HG02981 (cell line): ENCODE measurements at regions not wholly inside any gene's neighbourhood (a gene's known extent, or its start where the extent isn't known, plus 50 kb on each side); places are given as distances from the start of the nearest gene placed in this dataset.

ENCODE experiments used
- ATAC-seq: cut with Tn5 transposase; IDR thresholded peaks from one replicate; pipeline ENCODE4 v1.9.1; 2021; ENCODE audit warnings: mild to moderate bottlenecking, moderate library complexity; ENCODE audit not compliant: unreplicated experiment

DNA sequence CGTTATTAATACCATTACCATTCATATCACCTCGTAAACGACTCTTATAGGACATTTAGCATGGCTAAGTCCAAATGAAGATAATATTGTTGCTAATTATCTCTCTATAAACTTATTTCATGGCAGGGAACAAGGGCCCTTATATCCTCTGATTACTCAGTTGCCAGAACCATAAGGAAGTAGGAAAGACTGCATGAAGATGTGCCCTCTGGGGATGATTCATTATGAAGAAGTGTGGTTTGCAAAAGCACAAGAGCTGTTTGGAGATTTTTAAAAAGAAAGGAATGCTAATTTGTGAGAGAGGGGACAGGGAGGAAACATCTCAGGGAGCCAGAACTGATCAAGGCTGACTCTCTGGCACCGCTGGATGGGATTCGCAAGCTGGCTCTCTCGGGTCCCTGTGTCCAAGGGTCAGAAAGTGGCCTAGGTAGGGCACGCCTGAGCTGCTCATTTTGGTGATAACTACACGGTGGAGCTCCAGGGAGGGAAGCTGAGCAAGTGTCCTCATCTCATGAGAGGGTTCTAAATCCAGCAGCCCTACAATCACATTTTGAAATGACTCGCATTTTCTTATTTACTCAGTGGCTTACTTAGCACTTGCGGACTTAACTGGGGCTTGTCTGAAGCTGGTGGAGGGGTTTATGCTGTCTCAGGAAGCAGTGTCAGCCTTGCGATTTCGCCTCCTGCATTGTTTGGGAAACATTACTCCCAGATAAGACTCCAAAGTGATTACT is 136.8 kb downstream of the C5orf15 start:
- ATAC-seq, result no peak

DNA sequence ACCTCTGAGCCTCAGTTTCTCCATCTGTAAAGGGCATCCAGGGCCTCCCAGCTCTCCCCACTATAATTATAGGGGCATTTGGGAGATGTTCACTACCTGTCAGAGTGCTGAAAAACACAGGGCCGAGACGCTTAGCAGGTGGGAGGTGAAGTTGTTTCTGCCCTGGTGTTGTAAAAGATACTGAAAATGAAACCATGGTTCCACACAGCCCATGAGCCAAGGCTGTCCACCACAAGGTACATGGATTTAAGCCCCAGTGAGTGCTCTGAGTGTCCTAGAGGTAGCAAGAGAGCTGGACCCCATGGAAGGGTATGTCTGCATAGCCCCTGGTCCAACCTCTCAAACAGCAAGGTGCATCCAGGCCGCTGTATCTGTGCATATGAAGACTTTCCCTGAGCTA is 137.5 kb downstream of the C5orf15 start:
- peak; percentile 43 for ATAC-seq

DNA sequence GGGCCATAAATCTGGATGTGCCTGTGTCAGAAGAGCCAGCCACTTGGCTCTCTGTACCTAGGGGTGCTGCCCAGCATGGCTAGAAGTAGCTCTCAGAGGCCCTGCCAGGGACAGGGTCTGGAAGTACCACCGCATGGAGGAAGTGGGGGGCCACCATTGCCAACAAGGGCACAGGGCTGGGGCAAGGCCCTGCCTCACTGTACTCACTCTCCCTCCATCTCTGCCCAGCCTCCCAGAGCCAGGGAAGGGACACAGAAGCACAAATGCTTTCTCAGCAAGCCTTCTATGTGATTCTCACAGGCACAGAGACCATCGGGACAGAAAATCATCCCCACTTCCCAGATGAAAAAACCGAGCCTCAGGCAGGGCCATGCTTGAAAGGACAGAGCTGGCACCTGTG is 138.1 kb downstream of the C5orf15 start:
- no peak for ATAC-seq

DNA sequence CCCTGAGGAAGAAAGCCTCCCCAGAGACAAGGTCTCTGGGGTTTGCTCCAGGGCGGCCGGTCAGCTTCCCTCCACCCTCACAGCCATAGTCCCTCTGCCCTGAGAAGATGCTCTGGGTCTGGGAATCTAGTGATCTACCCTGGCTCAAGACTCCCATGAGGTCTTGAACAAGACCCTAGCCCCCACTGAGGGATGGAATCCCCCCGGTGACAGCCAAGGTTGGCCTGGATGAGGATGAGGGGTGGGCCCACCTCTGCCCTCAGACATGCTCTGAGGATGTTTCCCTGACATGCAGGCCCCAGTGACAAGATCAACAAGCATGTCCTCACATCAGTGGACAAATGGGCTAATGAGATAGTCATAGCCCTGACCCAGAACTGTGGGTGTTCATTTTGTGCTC is 138.6 kb downstream of the C5orf15 start:
- no peak for ATAC-seq

DNA sequence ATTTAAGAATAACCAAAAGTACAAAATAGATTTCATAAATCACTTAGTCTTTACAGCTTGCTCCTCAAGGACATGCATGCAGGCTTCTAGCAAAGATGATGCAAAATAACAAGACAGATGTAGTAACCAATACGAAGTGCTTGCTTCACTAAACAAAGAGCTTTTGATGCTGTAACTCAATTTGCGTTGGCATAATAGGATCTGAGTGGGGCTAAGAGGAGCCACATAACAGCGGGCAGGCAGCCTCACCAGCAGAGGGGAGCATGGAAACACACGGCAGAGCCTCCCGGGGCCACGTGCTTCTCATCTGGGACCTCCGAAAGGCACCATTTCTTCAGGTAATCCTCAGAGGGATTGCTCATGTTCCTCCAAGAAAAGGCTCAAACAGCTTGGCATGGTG is 139.7 kb downstream of the C5orf15 start:
- ATAC-seq, result no peak

DNA sequence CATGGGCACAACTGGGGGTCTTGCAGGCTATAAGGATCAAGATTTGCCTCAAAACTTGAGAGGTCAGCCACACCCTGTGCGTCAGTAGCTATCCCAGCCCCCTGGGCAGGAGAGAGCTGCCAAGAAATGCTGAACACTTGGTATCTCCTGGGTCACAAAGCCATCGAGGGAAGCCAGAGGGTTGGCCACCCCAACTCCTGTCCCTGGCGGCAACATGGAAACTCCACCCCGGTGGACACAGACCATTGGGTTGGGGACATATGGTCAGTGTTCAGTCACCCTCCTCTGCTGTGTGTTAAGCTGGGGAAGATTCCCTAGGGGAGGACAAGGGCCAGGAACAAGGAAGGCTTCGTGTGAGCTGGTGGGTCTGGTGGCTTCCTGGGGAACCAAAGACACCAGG is 140.6 kb downstream of the C5orf15 start:
- ATAC-seq, result no peak

DNA sequence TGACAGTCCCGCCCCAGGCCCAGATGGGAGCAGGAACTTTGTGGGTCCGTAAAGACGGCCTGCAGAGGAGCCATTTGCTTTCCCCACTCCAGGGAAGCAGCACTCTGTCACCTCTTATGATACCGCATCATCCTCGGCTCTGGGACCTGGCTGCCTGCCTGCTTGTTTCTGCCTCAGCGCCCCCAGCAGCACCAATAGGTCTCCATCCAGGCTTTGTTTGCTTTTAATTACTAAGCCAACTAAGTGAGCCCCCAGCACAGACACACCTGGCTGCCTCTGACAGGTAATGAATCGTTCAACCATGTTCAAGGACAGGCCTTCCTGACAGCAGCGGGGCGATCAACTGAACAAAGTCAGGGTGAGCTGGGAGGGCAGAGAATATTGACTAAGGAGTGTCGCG is 141.4 kb downstream of the C5orf15 start:
- no peak for ATAC-seq

DNA sequence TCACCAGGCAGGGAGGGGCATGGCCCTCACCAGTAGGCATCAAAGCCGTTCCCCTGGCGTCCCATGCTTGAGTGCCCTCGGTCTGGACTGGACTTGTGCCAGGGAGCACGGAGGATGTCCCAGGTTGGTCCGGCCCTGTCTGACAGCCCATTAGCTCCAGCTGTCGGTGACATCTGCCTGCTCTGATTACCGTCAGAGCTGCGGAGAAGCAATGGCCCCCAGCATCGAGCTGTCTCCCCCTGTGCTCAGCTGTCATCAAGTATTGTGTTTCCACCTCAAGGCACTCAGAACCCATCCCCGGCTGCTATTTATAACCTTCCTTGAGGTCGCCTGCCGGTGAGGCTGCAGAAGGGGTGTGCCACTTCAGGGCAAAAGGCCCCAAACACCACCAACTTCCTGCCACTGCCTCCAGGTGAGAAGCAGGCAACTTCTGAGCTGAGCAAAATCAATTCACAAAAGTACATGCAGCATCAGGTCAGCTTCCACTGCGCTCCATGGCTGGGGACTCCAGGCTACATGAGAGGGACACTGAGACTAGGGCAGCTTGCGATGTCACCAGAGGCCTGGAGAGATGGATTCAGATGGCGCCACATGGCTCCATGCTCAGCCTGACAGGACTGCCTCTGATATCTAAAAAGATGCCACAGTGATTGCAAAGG is 142.7 kb downstream of the C5orf15 start:
- peak; percentile 28 for ATAC-seq

DNA sequence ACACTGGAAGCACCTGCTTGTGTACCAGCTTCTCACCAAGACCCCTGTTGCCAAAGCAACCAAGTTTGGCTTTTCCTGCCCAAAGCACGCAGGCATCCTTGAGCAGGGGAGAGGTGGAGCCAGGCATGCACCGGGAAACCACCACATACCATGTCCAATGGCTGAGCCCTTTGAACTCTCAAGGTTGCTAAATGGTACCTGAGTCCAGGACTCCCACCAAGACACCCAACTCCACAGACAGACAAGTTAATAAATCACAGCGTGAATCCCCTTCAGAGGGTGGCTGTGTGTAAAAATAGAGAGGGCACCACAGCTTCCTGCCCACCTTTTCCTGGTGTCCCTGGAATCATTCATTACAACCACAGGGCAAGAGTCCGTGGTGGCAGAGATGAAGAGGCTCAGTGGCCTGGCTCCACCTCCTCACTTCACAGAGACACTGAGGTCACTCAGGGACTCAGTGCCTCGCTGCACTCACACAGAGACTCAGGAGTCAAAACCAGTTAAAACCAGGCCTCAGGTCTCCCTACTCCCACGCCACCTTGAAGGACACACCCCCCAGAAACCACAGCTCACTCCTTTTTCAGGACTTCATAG is 143.7 kb downstream of the C5orf15 start:
- peak; percentile 61 for ATAC-seq

DNA sequence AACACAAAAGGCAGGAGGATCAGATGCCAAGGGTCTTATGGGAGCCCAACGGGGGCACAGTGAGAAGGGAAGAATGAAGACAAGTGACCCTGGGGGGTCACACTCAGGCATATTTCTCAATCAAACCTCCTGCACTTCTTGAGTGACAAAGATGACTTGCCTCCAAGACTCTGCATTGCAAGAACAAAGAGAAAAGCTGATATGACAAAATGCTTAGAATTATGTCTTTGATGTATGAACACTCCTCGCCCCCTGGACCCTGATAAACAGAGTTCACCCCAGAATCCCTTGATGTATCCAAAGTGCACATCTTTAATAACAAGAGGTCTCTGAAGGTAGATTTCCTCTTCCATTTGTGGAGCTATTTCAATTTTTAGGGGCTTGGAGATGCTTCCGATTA is 146.5 kb downstream of the C5orf15 start:
- ATAC-seq, result no peak

DNA sequence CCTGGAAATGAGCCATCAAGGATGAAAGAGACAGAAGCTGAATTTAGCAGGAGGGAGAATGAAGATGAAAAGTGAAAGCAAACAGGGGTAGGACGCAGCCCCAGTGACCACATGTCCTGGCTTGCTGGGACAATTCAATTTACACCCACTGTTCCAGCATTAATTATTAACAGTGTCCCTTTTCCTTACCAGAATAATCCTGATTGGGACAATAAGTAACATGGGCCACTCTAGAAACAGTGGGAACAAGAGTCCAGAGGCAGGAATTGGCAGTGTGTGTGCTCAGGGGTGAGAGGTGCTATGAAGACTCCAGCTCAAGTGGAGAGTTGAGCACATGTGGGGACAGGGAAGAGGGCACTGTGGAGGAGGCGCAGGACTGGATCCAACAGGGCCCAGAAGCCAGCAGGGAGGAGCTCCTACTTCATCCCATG is 147.1 kb downstream of the C5orf15 start:
- no peak for ATAC-seq

DNA sequence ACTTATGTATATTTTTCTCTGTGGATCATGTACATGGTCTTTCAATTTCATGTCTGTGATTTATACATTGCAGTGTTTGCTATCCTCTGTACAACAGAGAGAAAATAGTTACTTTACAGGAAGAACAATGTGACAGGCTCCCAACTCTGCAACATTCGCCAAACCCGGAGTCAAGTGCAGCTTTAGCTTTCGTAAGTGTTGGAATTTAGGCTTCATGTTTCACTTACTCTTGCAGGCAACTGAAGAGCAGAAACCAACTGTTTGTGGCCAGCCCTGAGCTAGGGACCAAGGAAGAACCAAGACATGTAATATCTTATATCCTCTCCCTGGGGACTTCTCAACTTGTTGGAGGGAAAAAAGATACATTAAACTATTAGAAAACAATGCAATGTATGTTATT is 147.9 kb downstream of the C5orf15 start:
- ATAC-seq, result no peak

DNA sequence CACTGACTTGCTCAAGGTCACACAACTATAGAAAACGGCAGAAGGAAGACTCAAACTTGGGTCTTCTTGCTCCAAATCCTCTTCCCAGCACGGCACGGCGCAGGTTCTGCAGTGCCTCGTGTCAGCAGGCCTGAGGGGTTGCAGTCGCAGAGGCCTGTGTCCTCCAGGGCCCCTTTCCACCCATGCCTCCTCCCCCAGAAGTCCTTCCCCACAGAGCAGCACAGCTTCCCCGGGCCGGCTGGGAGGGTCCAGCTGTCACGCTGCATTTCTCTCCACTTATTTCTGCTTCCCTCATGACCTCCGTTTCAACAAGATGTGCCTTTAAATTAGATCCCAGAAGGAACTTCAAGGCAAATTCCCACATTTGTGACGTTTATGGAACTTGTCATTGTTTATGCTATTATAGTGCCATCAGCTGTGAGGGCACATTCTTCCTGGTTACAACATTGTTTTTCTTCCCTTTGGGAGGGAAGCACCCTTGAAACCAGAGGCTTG is 148.4 kb downstream of the C5orf15 start:
- ATAC-seq, result no peak

DNA sequence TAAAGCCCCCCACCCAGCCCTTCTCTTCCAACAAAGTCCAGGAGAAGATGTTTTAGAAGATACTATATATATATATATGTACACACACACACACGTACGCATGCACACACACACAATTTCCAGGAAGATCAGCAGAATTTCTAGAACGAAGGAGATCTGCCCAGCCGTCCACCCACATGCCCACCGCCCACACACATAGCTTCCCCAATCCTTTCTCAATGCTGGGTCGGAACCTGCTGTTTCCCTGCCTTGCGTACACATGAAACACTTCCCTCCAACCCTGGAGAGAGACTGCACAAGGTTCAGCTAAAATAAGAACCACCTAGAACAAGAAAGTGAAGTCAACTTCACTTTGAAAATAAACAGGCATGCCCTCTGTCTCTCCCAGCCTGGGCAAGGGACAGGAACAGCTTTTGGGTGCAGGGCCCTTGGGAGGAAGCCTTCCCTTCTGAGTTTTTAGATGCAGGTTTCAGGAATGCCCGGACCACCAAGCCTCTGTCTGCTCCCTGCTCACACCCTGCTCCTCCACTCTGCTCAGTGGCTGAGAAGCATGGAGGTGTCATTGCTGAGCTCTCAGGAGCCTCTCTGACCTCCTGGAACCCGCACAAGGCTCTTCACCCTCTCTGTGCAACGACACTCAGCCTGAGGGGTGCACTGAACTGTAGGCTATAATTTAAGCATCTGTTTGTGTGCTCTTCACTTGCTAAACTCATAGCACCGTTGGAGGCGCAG is 149.4 kb downstream of the C5orf15 start:
- ATAC-seq, result no peak

DNA sequence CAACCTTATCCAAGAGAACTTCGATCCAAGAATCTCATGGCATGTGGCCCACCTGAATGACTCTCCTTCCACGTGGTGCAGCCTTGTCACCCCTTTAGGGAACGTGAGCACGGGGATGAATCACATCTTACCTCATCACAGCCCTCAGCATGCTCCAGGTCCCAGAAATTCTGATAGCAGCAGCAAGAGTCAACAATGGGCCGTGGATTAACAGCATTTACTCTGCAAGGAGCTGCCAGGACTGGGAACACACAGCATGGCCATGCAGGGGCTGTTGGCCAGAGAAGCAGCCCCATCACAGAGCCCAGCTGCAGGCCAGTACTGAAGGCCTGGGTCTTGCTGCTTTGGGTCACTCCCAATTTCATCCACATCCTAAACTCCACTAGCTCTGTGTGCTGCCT is 150.4 kb downstream of the C5orf15 start:
- ATAC-seq, result no peak

DNA sequence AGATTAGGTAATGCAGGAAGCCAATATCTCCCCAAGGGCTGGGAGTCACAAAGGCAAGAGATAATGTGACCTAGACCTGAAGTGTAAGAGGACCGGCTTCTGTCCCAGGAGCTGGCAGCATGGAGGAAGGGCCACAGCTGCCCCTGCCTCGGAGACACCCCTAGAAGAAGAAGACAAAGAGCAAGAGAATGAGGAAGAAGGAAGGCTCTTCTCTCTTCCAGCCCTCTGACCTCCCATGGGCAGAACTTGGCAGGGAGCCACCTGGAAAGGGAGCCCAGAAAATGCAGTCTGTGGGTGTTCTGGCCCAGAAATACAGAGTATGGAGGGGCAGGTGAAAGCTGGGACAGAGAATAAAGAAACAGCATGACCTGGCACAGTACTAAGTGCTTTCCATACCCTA is 151.0 kb downstream of the C5orf15 start:
- ATAC-seq, result no peak

DNA sequence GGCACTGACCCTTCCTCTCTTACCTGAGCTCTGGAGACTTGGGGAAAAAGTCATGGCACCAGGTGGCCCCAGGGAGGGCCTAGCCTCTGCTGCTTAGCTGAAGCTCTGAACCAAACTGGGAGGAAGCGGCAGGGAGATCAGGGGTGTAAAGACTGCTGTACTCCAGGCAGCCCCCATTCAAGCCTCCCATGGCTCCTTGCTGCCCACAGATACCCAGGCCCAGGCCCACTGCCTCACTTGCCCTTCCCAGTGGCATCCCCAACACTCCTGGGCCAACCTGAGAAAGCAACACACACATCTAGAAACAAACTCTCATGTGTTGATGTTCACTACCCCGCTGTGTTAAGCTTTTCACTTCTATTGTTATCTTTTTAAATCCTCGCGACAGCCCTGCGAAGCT is 151.6 kb downstream of the C5orf15 start:
- no peak for ATAC-seq

DNA sequence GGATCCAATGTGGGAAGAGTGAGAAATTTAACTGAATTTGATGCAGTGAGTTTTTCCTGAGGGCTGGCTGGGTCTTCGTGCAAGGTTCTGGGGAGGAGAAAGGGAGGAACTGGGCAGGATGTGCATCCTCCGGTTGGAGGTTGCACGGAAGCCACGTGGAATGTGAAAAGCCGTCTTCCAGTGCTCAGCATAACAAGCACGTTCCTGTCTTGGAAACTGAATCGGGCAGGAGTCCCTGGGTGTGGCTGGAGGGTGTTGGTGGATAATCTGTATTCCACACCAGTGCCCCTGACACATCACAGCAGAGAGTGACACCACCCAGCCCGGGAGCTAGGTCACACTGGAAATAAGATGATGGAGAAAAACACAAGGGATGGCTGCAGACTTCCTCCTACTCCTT is 154.3 kb downstream of the C5orf15 start:
- no peak for ATAC-seq

DNA sequence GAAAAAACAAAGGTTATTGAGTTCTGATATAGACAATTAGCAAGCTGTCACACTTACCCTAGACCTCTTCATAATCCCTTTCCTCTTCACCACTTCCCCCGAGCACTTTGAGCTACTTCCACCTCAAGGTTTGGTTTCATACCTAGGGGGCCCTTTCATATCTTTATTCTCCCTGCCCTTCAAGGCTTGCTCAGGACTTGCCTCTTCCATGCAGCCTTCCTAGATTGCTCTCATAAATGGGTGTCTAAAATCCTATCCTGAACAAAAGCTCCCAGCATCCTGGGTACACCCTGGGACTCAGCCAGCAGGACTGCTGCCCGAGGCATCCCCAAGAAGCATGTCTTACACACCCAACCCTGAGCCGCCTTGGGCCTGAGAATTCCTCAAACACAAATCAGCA is 157.3 kb downstream of the C5orf15 start:
- no peak for ATAC-seq

DNA sequence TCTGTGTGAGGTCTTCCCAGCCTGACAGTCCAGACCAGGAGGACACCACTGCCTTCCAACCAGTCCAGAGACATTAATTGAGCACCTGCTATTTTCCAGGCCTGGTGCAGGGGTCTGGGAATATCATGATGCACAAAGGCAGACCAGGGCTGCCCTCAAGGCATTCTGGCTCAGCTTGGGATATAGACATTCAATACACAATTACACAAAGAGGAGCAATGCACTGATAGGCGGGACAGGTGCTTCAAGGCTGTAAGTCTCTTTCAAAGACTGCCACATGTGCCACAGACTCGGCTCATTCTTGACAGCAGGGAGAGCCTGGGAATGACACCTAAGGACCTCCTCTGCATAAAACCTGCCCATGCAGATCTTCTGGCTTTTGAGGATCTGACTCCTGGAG is 158.6 kb downstream of the C5orf15 start:
- no peak for ATAC-seq

DNA sequence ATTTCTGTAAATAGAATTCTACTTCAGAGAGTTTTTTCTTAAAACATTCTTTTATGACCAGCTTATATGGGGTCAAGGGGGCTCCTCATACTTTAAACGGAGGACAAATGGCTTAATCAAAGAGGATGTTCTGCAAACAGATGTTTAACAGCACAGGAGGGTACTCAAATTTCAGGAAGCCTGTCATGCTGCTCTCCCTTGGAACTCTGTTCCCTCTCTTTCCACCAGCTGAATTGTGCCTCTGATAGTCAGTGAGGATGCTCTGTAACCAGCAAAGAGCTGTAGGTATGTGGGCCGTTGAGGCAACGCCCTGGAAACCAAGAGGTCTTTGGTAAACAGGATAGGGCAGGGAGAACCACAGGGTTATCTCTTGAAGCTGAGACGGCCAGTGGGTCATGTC is 161.1 kb downstream of the C5orf15 start:
- no peak for ATAC-seq

DNA sequence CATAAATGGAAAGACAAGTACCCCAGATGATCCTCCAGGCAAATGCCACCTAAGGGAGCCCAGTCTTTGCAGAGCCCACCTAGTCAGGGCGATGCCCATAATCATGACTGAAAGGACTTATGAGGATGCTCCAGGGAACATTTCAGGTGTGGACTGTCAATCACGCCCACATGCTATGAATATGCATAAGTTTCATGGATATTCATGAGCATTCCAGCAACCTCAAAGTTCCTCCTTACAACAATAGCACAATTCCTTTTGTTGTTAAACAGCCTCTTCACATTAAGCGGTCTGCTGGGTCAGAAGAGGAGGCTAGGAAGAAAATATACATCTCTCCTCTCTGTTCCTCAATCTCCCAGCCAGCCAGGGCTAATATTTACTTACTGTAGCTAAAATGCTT is 161.6 kb downstream of the C5orf15 start:
- ATAC-seq, result no peak
